Gastroesophageal sphincter (tissue), 4 donors: ENCODE measurements at regions not wholly inside any gene's neighbourhood (a gene's known extent, or its start where the extent isn't known, plus 50 kb on each side); places are given as distances from the start of the nearest gene placed in this dataset.
"Not testable (repeated sequence)": the region's sequence is repeated elsewhere in the genome, so short reads cannot be mapped to it uniquely, and the experiment has no call there.

Experiments used
- ATAC-seq: fragments of 150-250 bp; one replicate; pipeline ENCODE4 v1.9.1; 2016; ENCODE audit warnings: mild to moderate bottlenecking, moderate library complexity
- H3K27ac ChIP-seq, 4 donors: fragments of 200-600 bp; sonication (generic) in 3 of 4; 1 replicate in 3 of 4; 2 replicates in 1 of 4; pipeline ENCODE4 v1.5.1; 2016 to 2019
- H3K27me3 ChIP-seq: fragments of 200-600 bp; sonication (generic); one replicate; pipeline ENCODE4 v1.5.1; 2019
- H3K36me3 ChIP-seq, 2 donors: fragments of 200-600 bp; sonication (generic); one replicate each; pipeline ENCODE4 v1.5.1; 2019; ENCODE audit warnings: control low read depth in 1 of 2
- H3K4me1 ChIP-seq, 3 donors: fragments of 200-600 bp; sonication (generic); 1 replicate in 2 of 3; 2 replicates in 1 of 3; pipeline ENCODE4 v1.5.1; 2016 to 2019; ENCODE audit warnings: control low read depth in 2 of 3
- H3K4me3 ChIP-seq, 2 donors: fragments of 200-600 bp; sonication (generic); one replicate each; pipeline ENCODE4 v1.5.1; 2019; ENCODE audit warnings: mild to moderate bottlenecking in 1 of 2, moderate library complexity in 1 of 2
- H3K9me3 ChIP-seq, 3 donors: fragments of 200-600 bp; sonication (generic); one replicate each; pipeline ENCODE4 v1.5.1; 2017 to 2019; ENCODE audit warnings: control low read depth in 2 of 3
- WGBS, 2 donors: methylation state at CpG; one replicate each; pipeline ENCODE4 v1.1.5; 2018; ENCODE audit warnings: low coverage in 1 of 2; 5-methylcytosine and 5-hydroxymethylcytosine counted together

DNA sequence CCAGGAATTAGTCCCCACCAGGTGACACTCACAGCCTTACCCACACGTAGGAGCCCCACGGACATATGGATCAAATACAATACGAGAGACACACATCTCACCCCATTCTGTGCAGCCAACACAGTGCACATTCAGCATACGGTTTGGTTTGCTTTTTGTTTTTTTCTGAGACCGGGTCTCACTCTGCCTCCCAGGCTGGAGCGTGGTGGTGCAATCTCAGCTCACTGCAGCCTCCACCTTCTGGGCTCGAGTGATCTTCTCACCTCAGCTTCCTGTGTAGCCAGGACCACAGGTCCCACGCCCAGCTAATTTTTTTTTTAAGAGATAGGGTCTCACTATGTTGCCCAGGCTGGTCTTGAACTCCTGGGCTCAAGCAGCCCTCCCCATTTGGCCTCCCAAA, 102.8 kb downstream of the POTEB start:
- H3K4me1 ChIP-seq, H3K36me3 ChIP-seq, ATAC-seq, H3K27ac ChIP-seq, H3K9me3 ChIP-seq, H3K4me3 ChIP-seq, H3K27me3 ChIP-seq: not testable (repeated sequence)
- no CpG with 5 or more reads among the region's 8 CpGs for WGBS, 2 donors

DNA sequence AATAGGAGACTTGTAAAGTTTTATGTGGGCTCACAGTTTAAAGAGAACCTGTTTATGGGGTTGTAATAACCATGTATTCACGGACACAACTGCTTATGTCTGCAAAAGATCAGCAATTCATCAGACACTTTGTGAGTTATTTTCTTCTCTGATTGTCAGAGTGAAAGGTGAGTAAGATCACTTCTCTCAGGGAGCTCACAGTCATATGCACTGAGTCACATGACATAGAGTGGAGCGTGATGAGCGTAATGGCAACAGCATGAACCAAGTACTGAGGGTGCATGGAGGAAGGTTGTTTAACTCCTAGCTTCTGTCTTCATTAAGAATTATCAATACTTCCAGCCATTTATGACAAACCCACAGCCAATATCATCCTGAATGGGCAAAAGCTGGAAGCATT, 111.0 kb downstream of the POTEB start:
- not testable (repeated sequence) for ATAC-seq, H3K27me3 ChIP-seq, H3K4me3 ChIP-seq, H3K36me3 ChIP-seq, H3K9me3 ChIP-seq, H3K4me1 ChIP-seq, H3K27ac ChIP-seq
- WGBS, 2 donors, result no CpG with 5 or more reads among the region's 3 CpGs

DNA sequence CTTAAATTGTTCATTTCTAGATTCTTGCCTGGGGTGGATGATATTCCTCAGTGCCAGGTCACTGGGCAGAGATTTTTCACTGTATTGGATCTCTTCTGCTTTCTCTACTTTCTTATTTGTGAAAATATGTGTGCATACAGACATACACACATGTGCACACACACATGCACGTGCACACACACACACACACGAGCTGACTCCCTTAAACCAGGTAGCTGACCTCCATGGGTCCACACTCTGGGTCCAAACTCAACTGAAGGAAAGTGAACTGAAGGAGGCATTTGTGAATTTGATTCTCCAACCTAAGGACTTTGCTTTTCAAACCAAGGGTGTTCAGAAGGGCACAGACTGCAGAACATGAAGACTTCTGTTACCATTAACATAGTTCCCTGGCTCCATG, 113.8 kb downstream of the POTEB start:
- not testable (repeated sequence) for H3K27ac ChIP-seq, ATAC-seq, H3K4me3 ChIP-seq, H3K36me3 ChIP-seq, H3K27me3 ChIP-seq, H3K9me3 ChIP-seq, H3K4me1 ChIP-seq
- WGBS, 2 donors, result no CpG with 5 or more reads among the region's 2 CpGs

DNA sequence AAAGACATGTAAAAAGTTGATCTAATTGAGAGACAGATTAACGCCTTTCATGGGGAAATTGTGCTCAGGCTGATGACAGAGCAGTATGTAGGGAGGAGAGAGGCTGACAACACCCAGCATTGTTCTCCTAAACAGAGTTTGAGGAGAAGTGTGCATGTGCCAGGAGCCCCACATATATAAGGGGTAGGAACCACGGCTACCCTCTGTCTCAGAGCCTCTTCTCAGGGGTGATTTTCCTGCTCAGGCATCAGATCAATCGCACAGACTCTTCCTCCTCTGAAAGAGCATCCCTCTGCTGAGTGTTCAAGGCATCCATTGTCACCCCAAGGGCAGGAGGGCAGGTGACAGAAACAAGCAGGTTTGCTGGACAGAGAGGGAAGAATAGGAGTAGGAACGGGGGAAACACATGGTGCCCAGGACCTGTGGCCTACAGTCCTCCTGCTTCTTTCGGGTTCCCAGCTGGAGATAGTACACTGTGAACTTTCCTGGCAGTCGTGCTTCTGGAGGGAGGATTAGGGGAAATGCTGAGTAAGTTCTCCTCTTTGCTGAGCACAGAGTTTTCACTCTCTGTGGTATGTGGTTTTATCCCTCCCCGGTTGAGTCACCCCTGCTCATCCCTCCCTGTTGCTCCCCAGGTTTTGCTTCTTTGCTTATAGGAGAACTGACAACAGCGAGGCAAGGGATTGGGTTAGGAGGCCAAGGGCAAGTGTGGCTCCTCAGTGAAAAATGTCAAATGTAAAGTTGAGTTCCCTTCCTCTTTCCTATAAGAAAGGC, 117.1 kb downstream of the POTEB start:
- H3K36me3 ChIP-seq, H3K27ac ChIP-seq, H3K4me1 ChIP-seq, H3K27me3 ChIP-seq, H3K4me3 ChIP-seq, H3K9me3 ChIP-seq: not testable (repeated sequence)
- ATAC-seq, result peak; percentile 57
- no CpG with 5 or more reads among the region's 8 CpGs for WGBS, 2 donors

DNA sequence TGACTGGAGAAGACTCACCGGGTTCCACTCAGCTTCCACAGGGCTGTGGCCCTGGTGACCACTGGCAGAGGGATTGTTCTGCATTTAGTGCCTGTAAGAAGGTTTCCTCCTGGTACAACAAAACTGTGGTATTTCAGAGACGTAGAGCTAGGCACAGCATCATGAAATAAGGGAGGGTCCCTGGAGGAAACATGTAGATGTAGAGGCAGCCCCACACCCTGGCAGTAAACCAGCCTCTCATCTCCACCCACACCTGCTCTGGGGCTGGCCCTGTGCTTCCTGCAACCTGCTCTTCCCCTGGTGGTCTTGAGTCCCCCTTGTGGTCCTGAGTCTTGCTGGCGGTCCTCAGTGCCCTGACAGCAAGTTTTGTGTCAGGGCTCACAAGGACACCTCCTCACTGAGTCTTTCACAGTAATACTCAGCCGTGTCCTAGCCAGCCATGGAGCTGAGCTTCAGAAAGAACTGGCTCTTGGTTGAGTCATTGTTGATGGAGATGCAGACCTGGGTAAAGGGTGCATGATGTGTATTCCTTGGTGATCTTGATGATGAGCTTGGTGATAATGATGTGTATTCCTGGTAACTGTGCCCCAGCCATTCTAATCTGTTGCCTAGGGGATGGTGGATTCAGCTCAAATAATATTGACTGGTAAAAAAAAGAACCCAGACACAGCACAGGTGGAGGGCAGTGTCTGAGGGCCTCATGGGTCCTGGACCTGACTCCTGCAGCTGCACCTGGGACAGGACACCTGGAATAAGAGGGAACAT, 118.0 kb downstream of the POTEB start:
- not testable (repeated sequence) for H3K4me3 ChIP-seq, ATAC-seq, H3K27ac ChIP-seq, H3K27me3 ChIP-seq, H3K9me3 ChIP-seq, H3K4me1 ChIP-seq, H3K36me3 ChIP-seq
- no CpG with 5 or more reads among the region's 4 CpGs for WGBS, 2 donors

DNA sequence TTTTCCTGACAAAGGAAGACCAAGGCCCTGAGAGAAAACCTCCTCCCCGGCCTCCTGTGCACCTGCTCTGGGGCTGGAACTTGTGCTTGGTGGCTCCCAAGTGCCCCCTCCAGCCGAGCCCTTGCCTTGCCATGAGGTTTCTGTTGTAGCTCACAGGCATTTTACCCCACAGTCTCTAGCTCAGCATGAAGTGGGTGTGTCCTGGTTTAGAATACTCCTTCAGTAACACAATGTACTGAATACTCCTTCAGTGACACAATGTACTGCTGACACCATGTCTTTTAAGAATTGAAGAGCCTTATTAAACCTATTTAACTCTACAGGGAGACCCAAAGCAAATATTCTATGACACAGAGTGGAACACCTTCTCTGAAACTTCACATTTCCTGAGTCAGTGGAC, 123.7 kb downstream of the POTEB start:
- H3K9me3 ChIP-seq, H3K4me3 ChIP-seq, ATAC-seq, H3K27me3 ChIP-seq, H3K4me1 ChIP-seq, H3K36me3 ChIP-seq, H3K27ac ChIP-seq: not testable (repeated sequence)
- WGBS, 2 donors, result no CpG with 5 or more reads among the region's 2 CpGs

DNA sequence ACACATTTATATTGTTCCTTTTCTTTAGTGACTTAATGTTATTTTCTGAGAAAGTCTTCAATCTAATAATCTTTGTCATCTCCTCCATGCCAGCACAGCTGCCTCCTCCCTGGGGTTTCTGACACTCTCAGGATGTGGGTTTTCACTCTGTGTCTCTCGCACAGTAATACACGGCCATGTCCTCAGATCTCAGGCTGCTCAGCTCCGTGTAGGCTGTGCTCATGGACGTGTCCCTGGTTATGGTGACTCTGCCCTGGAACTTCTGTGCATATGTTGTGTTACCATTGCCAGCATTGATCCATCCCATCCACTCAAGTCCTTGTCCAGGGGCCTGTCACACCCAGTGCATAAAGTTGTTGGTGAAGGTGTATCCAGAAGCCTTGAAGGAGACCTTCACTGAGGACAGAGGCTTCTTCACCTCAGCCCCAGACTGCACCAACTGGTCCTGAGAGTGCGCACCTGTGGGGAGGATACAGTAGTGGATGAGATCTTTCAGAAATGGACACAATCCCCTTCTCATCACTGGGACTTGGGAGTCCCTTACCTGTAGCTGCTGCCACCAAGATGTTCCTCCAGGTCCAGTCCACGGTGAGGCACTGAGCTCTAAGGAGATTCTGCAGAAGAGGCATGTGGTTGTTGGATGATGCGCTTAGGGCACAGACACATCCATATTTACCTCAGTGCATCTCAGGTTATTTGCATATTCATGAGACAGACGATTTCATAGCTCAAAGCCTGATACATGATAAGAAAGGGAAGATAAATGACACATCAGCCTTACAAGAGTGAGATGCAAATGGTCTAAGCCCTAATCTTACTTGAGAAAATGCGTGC, 125.2 kb downstream of the POTEB start:
- not testable (repeated sequence) for H3K4me3 ChIP-seq, H3K9me3 ChIP-seq, H3K27ac ChIP-seq, H3K4me1 ChIP-seq, ATAC-seq, H3K36me3 ChIP-seq, H3K27me3 ChIP-seq
- no CpG with 5 or more reads among the region's 9 CpGs for WGBS, 2 donors

DNA sequence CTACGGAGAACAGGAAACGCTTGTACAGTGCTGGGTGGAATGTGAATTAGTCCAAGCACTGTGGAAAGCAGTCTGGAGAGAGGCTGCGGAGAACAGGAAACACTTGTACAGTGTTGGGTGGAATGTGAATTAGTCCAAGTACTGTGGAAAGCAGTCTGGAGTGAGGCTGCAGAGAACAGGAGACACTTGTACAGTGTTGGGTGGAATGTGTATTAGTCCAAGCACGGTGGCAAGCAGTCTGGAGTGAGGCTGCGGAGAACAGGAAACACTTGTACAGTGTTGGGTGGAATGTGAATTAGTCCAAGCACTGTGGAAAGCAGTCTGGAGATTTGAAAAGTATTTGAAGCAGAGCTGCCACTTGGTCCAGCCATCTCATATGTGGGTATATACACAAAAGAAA, 128.4 kb downstream of the POTEB start:
- not testable (repeated sequence) for H3K27me3 ChIP-seq, H3K9me3 ChIP-seq, H3K27ac ChIP-seq, H3K36me3 ChIP-seq, ATAC-seq, H3K4me3 ChIP-seq, H3K4me1 ChIP-seq
- WGBS, 2 donors, result no CpG with 5 or more reads among the region's 5 CpGs

DNA sequence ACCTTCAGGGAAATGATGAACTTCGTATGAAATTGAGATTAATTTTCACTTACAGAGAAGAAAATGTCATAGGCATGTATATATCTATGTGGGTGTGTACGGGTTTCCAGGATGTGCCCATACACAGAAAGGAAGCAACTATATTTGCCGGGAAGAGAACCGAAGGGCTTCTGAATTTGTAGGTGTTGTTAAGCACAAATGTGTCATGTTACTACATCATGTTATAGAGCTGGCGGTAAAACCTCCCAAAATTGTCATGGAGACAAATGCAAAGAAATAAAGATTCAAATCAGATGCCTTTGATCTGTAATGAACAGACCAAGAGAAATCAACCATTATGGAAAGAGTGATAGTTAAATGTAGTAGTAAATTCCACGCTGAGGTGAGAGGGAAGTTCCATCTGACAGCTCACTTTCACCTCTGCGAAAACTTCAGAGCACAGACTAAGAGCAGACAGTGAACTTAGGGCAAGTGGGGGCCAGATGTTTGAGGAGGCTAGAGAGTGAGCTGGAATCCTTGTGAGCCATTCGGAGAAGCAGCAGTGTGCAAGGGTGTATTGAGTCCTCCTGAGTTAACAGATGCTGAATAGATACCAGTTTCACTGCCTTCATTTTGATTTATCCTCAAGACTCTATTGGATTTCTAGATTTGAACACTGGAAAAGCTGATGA, 133.2 kb downstream of the POTEB start:
- not testable (repeated sequence) for ATAC-seq, H3K9me3 ChIP-seq, H3K4me3 ChIP-seq, H3K27ac ChIP-seq, H3K4me1 ChIP-seq, H3K36me3 ChIP-seq, H3K27me3 ChIP-seq
- WGBS, 2 donors, result no CpG with 5 or more reads among the region's 8 CpGs

DNA sequence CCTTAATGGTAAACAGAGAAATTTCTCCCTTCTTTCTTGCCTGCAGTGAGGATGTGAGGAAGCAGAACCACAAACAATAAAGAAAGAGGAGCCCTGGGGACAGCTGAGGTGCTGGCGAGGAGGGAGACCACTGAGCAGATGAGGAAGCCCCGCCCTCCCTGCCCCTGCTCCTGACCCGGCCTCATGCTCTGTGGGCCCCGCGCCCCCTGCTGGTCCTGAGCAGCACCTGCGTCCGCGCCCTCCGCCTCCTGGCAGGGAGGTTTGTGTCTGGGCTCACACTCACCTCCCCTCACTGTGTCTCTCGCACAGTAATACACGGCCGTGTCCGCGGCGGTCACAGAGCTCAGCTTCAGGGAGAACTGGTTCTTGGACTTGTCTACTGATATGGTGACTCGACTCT, 135.5 kb downstream of the POTEB start:
- not testable (repeated sequence) for H3K4me3 ChIP-seq, H3K27ac ChIP-seq, ATAC-seq, H3K9me3 ChIP-seq, H3K4me1 ChIP-seq, H3K36me3 ChIP-seq, H3K27me3 ChIP-seq
- WGBS, 2 donors, result no CpG with 5 or more reads among the region's 16 CpGs

DNA sequence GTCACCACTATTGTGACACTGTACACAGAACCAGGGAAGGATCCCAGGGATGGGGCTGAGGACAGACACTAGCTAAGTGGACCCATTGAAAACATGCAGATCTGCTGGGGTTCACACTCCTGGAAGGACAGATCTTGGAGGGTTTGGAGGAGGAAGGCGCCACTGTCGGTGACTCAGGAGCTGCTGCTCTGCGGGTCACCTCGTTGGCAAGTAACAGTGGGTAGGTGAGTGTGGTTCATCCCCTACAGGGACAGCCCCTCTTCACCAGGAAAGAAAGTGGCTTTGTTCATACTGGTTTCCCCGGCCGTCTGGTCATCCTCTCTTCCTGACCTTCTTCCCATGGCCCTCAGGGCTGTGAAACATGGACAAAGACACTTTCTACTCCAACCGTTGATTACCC, 139.5 kb downstream of the POTEB start:
- no CpG with 5 or more reads among the region's 7 CpGs for WGBS, 2 donors

DNA sequence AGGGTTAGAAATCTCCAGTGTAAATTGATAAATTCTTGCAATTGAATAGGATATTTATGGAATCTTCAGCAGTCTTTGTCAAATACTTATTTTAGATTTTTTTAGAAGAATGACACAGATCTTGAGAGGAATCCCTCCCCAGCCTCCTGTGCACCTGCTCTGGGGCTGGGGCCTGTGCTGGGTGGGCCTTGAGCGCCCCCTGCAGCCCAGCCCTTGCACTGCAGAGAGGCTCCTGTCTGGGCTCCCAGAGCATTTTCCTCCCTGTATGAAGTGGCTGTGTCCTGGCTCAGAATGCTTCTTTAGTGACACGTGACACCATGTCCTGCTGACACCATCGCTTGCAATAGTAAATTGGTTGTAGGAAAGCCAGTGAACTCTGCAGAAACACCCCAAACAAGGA, 141.1 kb downstream of the POTEB start:
- H3K9me3 ChIP-seq, H3K4me3 ChIP-seq, H3K4me1 ChIP-seq, H3K36me3 ChIP-seq, H3K27ac ChIP-seq, H3K27me3 ChIP-seq, ATAC-seq: not testable (repeated sequence)
- WGBS, 2 donors, result no CpG with 5 or more reads among the region's 3 CpGs

More for the DNA sequence above, 139.5 kb downstream of the POTEB start:
- H3K4me1 ChIP-seq, ATAC-seq, H3K27me3 ChIP-seq, H3K27ac ChIP-seq, H3K4me3 ChIP-seq, H3K9me3 ChIP-seq, H3K36me3 ChIP-seq: not testable (repeated sequence)

DNA sequence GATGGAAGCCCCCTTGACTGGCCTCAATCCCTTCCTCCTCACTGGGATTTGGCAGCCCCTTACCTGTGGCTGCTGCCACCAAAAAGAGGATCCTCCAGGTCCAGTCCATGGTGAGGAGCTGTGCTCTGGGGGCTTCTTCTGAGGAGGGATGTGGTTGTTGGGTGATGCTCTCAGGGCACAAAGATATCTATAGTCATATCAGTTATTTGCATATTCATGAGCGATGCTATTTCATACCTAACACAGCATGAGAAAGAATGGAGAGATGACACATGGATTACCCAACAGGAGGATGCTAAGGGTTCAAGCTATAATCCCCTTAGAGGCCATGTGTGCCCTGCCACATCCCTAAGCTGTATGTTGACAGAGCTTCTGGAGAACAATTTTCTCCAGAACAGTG, 141.7 kb downstream of the POTEB start:
- no CpG with 5 or more reads among the region's 1 CpG for WGBS, 2 donors

More for the DNA sequence above, 141.7 kb downstream of the POTEB start:
- ATAC-seq, H3K4me3 ChIP-seq, H3K4me1 ChIP-seq, H3K9me3 ChIP-seq, H3K27ac ChIP-seq, H3K36me3 ChIP-seq, H3K27me3 ChIP-seq: not testable (repeated sequence)
